Psoas muscle (tissue), 7 donors: ENCODE measurements at regions not wholly inside any gene's neighbourhood (a gene's known extent, or its start where the extent isn't known, plus 50 kb on each side); places are given as distances from the start of the nearest gene placed in this dataset.

Experiments
- ATAC-seq, 4 donors: fragments of 200-7000 bp; cut with Tn5 transposase; one replicate each; pipeline ENCODE4 v1.9.1; 2020; ENCODE audit warnings: moderate library complexity in 3 of 4, mild to moderate bottlenecking in 2 of 4
- DNase-seq, 2 donors: peaks; one replicate each; pipeline ENCODE4 v3.0.0-alpha.2; 2020
- H3K27ac ChIP-seq: fragments of 200-600 bp; one replicate; pipeline ENCODE4 v1.8.0; 2022
- H3K27me3 ChIP-seq, 3 donors: fragments of 200-600 bp in 1 of 3; one replicate each; pipeline versions ENCODE4 v1.6.1 to v1.8.0; 2013 to 2022; ENCODE audit warnings: low read length in 2 of 3, mild to moderate bottlenecking in 2 of 3, moderate library complexity in 1 of 3; ENCODE audit not compliant: insufficient read depth in 3 of 3
- H3K36me3 ChIP-seq, 2 donors: fragments of 200-600 bp in 1 of 2; one replicate each; pipeline versions ENCODE4 v1.6.1 to v1.8.0; 2013 to 2022; ENCODE audit warnings: low read depth in 1 of 2, mild to moderate bottlenecking in 1 of 2, moderate library complexity in 1 of 2; ENCODE audit not compliant: insufficient read depth in 1 of 2
- H3K4me1 ChIP-seq: fragments of 200-600 bp; one replicate; pipeline ENCODE4 v1.8.0; 2022
- H3K4me3 ChIP-seq: fragments of 200-600 bp; one replicate; pipeline ENCODE4 v1.8.0; 2022; ENCODE audit warnings: mild to moderate bottlenecking
- H3K9me3 ChIP-seq: fragments of 200-600 bp; one replicate; pipeline ENCODE4 v1.8.0; 2022
- CTCF ChIP-seq: fragments of 200-600 bp; IDR thresholded peaks from one replicate; pipeline ENCODE4 v1.8.0; 2022; ENCODE audit warnings: antibody characterized with exemption
- WGBS, 3 donors: extraction: QIAGEN DNeasy Blood & Tissue Kit; methylation state at CpG; one replicate each; pipeline versions ENCODE4 v1.1.6 to v1.1.7; 2013; 5-methylcytosine and 5-hydroxymethylcytosine counted together
- intact Hi-C, 2 donors: fragments of 100-400 bp; cut with DNase I; formaldehyde crosslinking; loops; one replicate each; pipeline versions ENCODE4 v1.11.0 to v1.14.2; 2022
- donor health status: healthy with polysubstance abuse.
- donor health status: DM: no; HTN: no; CAD: no; lungs with moderate emphysema.
- donor health status: Bipolar disorder and iron deficiency.
- donor health status: healthy.
- donor health status: DM: yes; HTN: yes; CAD: no.
- donor health status: DM: no; HTN: no; CAD: no.
- donor health status: DM: yes; HTN: yes; CAD: no.

- Histone ChIP-seq H3K27me3 (no peaks in the 10 kb centered on the region), H3K36me3 (no peaks in the 10 kb centered on the region), H3K9me3 (no peaks in the 10 kb centered on the region), H3K4me1 (peaks cover 3% of the 10 kb centered on the region), H3K27ac (no peak overlapping the region), H3K4me3 (no peak overlapping the region)
- TF ChIP-seq CTCF = no peak
- intact Hi-C loops = no loop called here
- ATAC-seq (no peak), DNase-seq (no peak)
- WGBS, 3 donors = 71 to 79% (median 73%) methylated on average over 7 of the region's 7 CpGs
Observed at GRCh38 chr6:139553916-139554315, 179.5 kb upstream of the CITED2 start.

GRCh38 chr6:139551376-139551775 lies 176.9 kb upstream of the CITED2 start:
- Histone ChIP-seq H3K4me1 (peaks cover 3% of the 10 kb centered on the region), H3K27me3 (no peaks in the 10 kb centered on the region), H3K4me3 (no peak overlapping the region), H3K36me3 (no peaks in the 10 kb centered on the region), H3K9me3 (no peaks in the 10 kb centered on the region), H3K27ac (no peak overlapping the region)
- WGBS, 3 donors = 81 to 87% (median 84%) methylated on average over 2 of the region's 2 CpGs
- intact Hi-C loops = no loop called here
- TF ChIP-seq CTCF = no peak
- no peak for DNase-seq
- no peak for ATAC-seq

GRCh38 chr6:139550361-139550760 lies 175.9 kb upstream of the CITED2 start:
- TF ChIP-seq CTCF = no peak
- no peaks in the 10 kb centered on the region for H3K27me3 ChIP-seq
- intact Hi-C loops = no loop called here
- H3K4me3 ChIP-seq = no peak overlapping the region
- H3K9me3 ChIP-seq = no peaks in the 10 kb centered on the region
- peak in 3 of 4 donors; percentile 23 to 45 (median 38) for ATAC-seq
- H3K27ac ChIP-seq = peak overlapping the region; percentile 73
- H3K36me3 ChIP-seq = no peaks in the 10 kb centered on the region
- no peak for DNase-seq
- H3K4me1 ChIP-seq = peaks cover 3% of the 10 kb centered on the region
- 42 to 67% (median 49%) methylated on average over 3 of the region's 3 CpGs for WGBS, 3 donors

GRCh38 chr6:139549561-139550070 lies 175.2 kb upstream of the CITED2 start:
- WGBS, 3 donors = 23 to 60% (median 37%) methylated on average over 5 of the region's 5 CpGs
- ATAC-seq (peak; percentile 85 to 87 (median 86)), DNase-seq (no peak)
- no peaks in the 10 kb centered on the region for H3K9me3 ChIP-seq
- no peak for TF ChIP-seq CTCF
- H3K36me3 ChIP-seq = no peaks in the 10 kb centered on the region
- peaks cover 6% of the 10 kb centered on the region for H3K4me1 ChIP-seq
- no peak overlapping the region for H3K4me3 ChIP-seq
- no peaks in the 10 kb centered on the region for H3K27me3 ChIP-seq
- peak overlapping the region; percentile 73 for H3K27ac ChIP-seq
- intact Hi-C loops = loop anchor here in 1 of 2 donors (10.0 kb wide), 1 partner anchor 175 kb away; the partner anchor contains the start of gene CITED2

- TF ChIP-seq CTCF = no peak
- Histone ChIP-seq H3K27me3 (no peaks in the 10 kb centered on the region), H3K4me1 (peaks cover 6% of the 10 kb centered on the region), H3K36me3 (no peaks in the 10 kb centered on the region), H3K27ac (peak overlapping the region; percentile 27), H3K9me3 (no peaks in the 10 kb centered on the region), H3K4me3 (no peak overlapping the region)
- DNase-seq (no peak), ATAC-seq (no peak)
- intact Hi-C loops = loop anchor here in 1 of 2 donors (10.0 kb wide), 1 partner anchor 173 kb away; the partner anchor contains the start of gene CITED2
Observed at GRCh38 chr6:139547804-139548203, 173.4 kb upstream of the CITED2 start.
